Right ventricle myocardium superior (tissue), 1 donor: ENCODE measurements at regions not wholly inside any gene's neighbourhood (a gene's known extent, or its start where the extent isn't known, plus 50 kb on each side); places are given as distances from the start of the nearest gene placed in this dataset.

Experiments used
- ATAC-seq: fragments of 200-7000 bp; cut with Tn5 transposase; one replicate; pipeline ENCODE4 v1.9.1; 2020; ENCODE audit warnings: mild to moderate bottlenecking; ENCODE audit not compliant: poor library complexity
- DNase-seq: peaks from one replicate; pipeline ENCODE4 v3.0.0-alpha.2; 2020
- intact Hi-C: fragments of 100-400 bp; cut with DNase I; formaldehyde crosslinking; loops from one replicate; pipeline ENCODE4 v1.11.2; 2022
- donor health status: DM: no; HTN: yes; CAD: no; lungs with severe emphysema.

DNA sequence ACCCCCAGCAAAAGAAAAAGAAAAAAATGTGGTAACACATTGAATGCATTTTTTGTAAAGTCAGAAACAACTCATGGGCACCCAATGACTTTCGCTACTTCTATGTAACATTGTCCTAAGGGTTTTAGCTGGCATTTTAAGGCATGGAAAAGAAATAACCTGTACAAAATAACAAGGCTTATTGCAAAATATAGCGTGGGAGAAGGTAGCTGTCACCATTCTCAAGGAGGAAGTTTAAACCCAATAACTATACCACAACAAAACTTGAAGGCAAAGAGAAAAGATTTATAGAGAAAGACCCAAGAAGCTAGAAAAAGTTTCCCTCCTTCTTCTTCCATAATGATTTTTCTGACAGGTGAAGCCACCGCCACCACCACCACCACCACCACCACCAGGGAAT lies 55.7 kb upstream of the ACP3 start:
- ATAC-seq (no peak), DNase-seq (no peak)
- intact Hi-C loops: no loop called here

DNA sequence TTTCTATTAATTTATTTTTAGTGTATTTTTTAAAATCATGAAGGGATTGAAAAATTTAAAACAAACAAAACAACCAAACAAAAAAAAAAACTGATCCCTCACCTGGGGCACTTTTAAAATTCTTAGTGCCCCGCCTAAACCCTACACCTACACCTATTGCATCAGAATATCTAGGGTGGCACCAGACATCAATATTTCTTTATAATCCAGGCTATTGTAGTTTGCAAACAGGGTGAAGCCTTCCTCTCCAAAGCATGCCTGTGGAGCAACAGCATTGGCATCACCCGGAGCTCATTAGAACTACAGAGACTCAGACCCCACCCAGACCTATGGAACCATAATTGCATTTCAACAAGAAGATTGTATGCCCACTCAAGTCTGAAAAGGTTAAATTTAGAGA lies 54.9 kb upstream of the ACP3 start:
- intact Hi-C loops: no loop called here
- DNase-seq (no peak), ATAC-seq (no peak)

DNA sequence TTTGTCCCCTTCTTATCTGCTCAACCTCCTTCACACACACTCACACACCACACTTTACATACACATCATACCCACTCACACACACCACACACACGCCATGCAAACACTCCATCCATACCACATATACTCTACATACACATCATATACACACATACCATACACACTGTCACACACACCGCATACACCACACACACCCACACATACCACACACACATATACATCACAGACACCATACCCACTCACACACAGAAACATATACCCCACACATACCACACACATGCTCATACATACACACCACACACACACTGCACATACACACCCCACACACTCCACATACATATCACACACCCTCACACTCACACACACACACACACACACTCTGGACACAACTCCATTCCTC lies 54.3 kb upstream of the ACP3 start:
- intact Hi-C loops: no loop called here
- DNase-seq: no peak
- no peak for ATAC-seq

DNA sequence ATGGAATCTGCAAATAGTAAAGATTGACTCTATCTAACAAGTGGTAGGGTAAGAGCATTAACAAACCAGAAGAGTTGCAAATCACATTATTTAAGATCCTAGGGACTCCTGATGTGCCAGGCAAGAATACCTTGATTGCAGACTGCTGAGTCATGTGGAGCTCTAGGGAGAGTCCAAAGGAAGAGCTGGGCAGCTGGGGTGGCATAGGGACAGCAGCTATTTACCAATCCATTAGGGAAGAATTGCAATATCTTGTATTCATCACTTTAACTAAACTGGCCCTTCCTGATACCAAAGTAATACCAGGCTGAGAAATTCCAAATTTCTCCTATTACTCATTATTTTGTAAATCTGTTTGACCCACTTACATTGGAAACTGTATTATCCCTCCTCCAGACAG lies 52.2 kb upstream of the ACP3 start:
- DNase-seq: no peak
- ATAC-seq: no peak
- intact Hi-C loops: no loop called here

DNA sequence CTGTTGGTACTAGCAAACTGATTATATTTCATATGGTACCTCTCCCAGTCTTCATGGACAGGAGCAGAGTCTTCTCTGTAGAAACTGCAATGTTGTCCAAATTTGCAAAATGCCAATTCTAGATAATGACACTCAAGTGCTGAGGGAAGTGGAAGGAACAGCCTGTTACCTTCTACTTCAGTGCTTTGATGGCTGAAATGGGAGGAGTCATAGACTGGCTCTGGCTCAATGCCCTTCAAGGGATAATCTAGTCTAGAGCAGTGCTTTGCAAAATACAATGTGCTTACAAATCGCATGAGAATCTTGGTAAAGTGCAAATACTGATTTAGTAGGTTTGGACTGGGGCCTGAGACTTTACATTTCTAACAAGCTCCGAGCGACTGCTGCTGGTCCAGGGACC lies 51.7 kb upstream of the ACP3 start:
- intact Hi-C loops: no loop called here
- ATAC-seq: no peak
- DNase-seq: no peak

DNA sequence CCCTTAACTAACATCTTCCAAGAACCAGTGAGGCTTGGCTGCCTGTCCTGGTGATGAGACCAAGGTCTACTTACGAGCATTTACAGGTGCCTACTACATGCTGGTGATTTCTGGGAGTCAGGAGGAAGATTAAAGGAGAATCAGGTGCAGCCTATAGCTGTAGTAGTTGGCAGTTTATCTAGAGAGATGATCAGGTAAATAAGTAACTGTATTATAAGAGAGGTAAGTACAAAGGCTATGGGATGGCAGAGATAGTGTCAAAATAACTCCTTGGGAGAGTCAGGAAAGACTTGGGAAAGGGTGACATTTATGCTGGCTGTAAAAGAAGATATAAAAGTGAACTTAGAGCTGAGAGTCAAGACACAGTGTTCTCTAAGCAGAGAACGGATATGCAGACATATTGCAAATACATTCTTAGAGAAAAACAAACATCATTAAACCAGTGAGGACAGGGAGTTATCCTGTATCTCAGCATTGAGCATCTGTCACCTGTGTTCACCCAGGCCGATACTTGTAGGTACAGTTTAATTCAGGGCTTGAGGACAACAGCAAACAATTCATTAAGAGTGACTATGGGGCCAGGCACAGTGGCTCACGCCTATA lies 49.7 kb upstream of the ACP3 start:
- intact Hi-C loops: no loop called here
- ATAC-seq (no peak), DNase-seq (no peak)
